ENCODE measurements at regions not wholly inside any gene's neighbourhood (a gene's known extent, or its start where the extent isn't known, plus 50 kb on each side); places are given as distances from the start of the nearest gene placed in this dataset.

DNA sequence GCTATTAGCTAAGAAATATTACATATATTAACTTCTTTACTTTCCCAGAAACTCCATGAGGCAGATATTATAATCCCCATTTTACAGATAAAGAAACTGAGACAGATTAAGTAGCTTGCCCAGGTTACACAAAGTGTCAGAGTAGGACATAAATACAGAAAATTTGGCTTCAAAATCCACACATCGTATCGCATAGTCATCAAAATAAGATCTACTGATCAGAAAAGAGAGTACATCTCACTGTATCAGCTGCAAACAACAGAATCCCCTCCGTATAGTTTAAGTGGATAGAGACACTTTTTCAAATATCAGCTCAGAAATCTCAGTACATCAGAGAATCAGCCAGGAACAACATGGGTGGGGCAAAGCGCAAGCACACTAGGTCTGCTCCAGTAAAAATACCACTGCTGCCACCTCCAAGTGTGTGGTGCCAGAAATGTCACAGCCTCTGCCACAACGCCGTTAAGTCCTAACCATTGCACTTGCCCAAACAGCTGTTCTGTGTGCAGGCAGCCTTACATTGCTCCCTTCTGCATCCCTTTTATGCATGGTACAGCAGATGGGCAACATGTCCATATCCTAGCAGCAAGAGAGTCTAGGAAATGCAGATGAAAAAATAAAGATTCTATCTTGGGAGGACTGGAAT is 204.8 kb downstream of the KLF12 start:
- DNase-seq = no peak

GRCh38 chr13:73924607-73925006 is 209.6 kb downstream of the KLF12 start:
- no peak for DNase-seq

- DNase-seq = no peak
These were observed 211.5 kb downstream of the KLF12 start for GRCh38 chr13:73922493-73923393.

- DNase-seq = no peak
These were observed 215.5 kb downstream of the KLF12 start for GRCh38 chr13:73918691-73919090.

DNA sequence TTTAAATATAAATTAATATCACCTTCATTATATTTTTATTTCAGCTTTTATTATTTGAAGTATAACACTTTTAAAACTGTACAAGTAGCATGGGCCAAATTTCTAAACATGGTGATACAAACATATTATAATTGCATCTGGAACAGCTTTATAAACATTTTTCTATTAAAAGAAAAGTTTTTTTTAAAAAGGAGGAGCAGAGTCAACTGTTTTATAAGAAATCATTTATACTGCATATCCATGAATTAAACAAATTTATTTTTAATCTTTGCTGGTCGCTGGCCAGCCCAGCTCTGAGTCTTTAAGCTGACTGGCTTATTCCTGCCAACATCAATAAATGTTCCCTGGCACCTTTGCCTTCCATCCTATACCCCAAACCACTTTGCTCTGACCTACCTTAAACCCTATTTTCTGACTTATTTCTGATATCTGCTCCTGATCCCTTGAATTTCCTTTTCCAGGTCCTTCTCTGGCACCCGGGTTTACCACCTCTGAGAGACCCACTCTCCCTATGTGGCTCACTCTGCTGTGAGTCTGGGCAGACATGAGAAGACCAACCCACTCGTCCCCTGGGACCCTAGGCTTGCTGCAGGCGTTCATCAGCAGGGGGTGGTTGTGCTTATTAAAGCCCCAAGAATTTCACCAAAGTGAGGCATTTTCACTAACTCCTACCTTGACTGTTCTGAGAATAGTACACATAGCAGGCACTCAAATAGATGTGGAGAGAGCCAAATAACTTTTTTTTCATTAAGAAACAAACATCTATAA is 220.3 kb downstream of the KLF12 start:
- DNase-seq = no peak

- no peak for DNase-seq
These were observed 221.0 kb downstream of the KLF12 start for GRCh38 chr13:73913079-73913740.

DNA sequence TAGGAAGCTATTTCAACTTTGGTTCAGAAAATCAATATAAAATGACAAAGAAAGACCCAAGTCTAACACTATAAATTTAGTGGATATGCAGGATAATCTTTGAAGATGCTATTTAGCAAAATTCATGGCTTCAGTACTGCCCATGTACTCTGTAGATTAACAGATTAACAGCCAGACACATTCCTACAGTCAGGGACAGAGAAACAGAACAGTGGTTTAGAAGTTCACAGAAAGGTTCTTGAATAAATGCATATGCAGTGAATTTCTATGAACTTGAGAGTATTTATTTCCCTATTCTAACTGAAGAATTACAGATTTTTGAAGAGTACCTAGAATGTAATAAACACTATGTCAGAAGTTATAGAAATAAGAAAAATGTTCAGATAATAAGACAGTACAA is 222.8 kb downstream of the KLF12 start:
- no peak for DNase-seq

GRCh38 chr13:73910733-73911132 is 223.5 kb downstream of the KLF12 start:
- no peak for DNase-seq

DNA sequence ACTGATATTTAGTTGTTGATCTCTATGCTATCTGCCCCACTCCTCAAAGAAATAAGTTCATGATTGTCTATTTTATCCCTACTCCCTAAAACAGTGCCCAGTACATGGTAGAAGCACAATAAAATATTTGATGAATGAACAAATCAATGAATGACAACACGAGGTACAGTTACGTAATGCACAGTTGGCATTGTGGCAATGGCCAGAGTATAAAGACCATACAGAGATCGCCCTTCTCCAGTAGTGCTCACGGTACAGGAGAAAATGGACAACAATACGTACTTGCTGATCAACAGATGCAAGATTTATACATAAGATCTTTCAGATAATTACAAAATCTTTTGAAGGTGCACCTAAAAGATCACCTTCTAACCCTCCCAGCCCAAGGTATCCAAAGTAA is 225.4 kb downstream of the KLF12 start:
- DNase-seq = no peak

DNA sequence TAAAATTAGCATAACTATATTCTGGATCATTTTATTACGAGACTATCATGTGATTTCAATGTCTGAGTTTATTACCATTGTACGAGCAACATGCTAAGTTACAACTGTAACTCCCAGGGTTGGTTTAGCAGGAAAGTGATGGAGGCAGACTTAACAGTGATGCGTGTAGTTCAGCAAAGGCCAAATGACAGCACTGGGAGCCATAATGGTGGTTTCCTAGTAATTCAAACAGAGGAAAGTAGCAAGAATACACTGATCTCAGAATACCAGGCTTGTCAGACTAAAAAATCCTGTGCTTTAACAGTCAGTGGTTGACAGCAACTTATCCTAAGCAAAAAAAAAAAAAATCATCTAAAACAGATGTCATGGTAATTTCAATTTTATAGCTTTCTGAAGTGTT is 229.6 kb downstream of the KLF12 start:
- no peak for DNase-seq

GRCh38 chr13:73903561-73903960 is 230.6 kb downstream of the KLF12 start:
- no peak for DNase-seq

GRCh38 chr13:73902847-73903246 is 231.4 kb downstream of the KLF12 start:
- no peak for DNase-seq

DNA sequence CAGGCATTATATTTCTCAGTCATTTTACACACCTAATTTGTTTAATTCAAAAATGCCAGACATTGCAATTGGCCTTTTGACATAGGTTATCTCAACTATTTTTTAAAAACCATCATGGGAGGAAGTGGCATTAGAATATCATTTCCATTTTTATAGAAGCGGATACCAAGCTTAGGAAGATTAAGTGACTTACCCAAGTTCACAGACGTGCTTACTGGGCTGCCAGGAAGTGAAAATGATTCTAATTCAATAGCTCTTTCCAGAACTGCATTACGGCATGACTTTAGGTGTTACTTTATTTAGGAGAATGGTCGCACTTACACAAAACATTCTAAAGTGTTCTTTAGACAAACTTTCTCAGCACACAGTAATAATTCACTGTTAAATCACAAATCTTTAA is 231.9 kb downstream of the KLF12 start:
- no peak for DNase-seq

DNA sequence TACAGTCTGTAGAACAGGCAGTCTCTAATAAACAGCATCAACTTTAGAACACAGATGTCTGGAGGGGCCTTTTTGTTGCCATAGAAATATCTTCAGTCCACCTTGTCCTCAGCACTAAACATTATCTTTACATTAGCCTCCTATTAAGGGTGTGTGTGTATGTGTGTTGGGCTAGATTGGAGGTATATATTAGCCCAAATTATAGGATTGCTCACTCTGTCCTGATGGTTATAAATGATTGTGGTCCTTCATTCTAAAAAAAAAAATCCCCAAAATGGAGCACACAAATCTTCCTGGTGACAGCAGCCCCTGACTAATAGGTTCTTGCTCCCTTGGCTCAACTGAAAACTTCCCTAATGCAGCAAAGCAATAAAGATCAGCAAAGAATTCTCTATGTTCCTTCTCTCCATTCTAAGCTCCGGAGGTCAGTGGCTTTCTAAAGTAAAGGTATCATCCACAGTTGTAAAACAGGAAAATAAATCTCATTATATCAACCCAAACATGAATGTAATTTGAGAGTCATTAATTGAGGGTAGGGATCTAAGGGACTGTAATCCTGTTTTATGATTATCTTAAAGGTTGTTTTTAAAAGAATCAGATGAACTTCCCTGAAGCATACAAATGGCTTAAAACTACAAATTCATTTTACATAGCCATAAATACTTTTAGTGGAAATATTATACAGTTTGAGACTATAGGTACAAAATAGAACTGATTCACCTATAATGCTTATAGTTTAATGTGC is 232.7 kb downstream of the KLF12 start:
- DNase-seq = no peak

DNA sequence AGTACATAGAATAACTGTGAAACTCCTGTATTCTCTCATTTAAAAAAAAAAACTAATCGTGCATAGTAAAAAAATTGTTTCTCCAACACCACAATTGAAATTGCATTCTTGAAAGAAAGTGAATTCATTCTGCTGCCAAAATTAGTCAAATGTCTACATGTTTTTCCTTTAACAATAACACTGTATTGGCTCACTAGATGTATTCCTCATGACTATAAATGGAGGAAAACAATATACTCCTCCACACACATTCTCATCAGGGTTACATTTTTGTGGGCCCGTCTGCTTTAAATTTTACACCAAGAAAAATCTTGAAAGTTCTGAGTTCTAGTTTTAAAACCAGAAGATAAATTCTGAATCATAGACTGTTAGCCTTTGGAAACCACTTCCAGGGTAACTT is 233.6 kb downstream of the KLF12 start:
- DNase-seq = no peak

DNA sequence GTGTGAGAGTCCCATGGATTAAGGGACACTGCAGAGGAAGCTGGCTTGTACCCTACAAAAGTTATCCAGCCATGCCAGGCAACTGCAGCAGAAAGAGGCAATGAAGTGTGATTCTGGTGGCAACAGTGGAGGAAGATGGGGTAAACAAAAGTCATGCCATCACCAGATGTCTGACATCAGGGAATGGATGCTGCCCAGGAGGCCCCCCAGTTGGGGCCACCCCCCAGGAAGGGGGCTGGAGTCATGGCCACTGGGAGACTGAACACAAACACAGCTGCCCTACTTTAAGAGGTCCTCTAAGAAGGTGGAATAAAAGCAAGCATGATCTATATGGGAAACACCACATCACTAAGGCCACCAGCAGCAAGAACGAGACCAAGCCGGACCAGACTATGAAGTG is 235.3 kb downstream of the KLF12 start:
- no peak for DNase-seq

DNA sequence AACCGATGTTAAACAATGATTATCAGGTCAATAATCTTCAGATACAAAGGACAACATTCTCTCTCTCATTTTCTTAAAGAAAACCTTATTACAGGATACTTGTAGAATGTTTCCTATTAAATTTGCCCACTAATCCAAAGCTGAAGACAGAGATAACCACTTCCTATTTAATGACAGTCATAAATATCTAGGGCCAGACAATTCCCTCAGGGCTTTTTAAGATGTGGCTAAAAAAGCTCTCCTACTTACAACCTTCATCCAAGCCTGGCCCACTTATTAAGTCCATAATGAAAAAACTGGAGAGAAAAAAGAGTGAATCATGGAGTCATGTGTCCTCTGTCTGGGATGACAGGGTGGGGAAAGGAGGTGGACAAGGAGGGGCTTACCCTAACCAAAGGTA is 235.9 kb downstream of the KLF12 start:
- DNase-seq = no peak

DNA sequence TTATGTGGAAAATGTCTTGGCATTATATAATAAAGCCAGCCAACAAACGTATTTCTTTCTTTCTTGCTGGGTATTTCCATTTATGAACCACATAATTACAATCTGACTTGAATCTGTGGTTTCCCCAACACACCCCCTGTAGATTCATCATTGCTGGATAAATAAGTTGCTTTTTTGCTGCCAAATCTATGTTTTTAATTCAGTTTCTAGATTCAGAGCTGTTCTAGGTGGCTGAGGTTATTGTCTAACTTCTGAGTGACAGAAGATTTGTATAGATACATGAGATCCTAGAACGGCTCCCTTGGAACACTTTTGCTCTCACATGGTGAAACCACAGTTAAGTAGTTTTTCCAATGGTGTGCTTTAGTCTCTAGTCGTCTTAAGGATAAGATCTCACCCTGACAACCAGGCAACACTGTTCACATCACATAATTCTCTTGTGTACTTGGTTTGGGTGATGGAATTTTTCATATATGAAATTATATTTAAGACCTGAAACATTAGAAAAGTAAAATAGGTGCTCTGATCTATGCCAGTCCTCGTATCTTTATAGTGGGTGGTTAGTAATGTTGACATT is 239.1 kb downstream of the KLF12 start:
- DNase-seq = no peak

DNA sequence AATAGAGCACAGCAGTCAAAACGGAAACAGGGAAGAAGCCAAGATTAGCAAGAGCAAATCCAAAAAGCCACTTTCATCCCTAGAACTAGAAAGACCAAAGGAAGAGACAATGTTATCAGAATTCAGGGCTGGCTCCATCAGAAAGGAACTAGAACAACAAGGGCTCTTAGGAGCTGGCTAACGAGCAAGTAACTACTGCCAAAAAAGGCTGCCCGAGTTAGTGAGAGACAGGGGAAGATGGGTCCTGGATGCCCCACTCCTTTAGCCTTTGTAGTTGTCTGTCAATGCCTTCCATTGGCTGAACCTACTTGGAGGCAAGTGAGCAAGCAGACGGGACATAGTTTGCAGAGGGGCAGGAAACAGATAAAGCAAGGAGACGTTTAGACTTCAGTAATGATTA is 240.4 kb downstream of the KLF12 start:
- no peak for DNase-seq

GRCh38 chr13:73891805-73892204 is 242.4 kb downstream of the KLF12 start:
- no peak for DNase-seq

DNA sequence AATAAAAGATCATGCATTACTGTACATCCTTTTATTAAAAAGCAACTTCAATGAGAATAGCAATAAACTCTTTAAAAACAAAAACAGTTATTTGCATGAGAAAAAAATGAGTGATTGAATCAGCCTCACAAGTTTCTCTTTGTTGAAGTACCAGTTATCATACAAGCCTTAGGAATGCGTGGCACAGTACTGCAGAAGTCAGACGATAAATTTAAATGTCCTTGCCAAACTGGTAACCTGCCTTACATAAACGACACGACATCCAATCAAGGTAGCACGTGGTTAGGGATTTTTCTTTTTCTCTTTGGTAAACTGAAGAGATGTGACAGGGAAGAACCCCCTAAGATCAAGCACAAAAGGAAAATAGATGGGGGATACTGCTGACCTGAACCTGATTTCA is 251.0 kb downstream of the KLF12 start:
- no peak for DNase-seq

- DNase-seq = no peak
These were observed 253.8 kb downstream of the KLF12 start for GRCh38 chr13:73880365-73880764.
